ENCODE measurements at regions not wholly inside any gene's neighbourhood (a gene's known extent, or its start where the extent isn't known, plus 50 kb on each side); places are given as distances from the start of the nearest gene placed in this dataset.

GRCh38 chr2:19426144-19426543 lies 67.7 kb upstream of the OSR1 start:
- no peak for DNase-seq (ENCODE audit: low spot score)

GRCh38 chr2:19425419-19425818 lies 67.0 kb upstream of the OSR1 start:
- DNase-seq (ENCODE audit: low spot score): no peak

- DNase-seq (ENCODE audit: low spot score): no peak
Observed at GRCh38 chr2:19419211-19419880, 60.9 kb upstream of the OSR1 start.

GRCh38 chr2:19416784-19417684 lies 58.6 kb upstream of the OSR1 start:
- DNase-seq (ENCODE audit: low spot score): no peak

- DNase-seq (ENCODE audit: low spot score): no peak
Observed at GRCh38 chr2:19416083-19416482, 57.7 kb upstream of the OSR1 start.

- no peak for DNase-seq (ENCODE audit: low spot score)
Observed at GRCh38 chr2:19409046-19409445, 50.6 kb upstream of the OSR1 start.

- DNase-seq (ENCODE audit: low spot score): no peak
Observed at GRCh38 chr2:19408592-19408991, 50.2 kb upstream of the OSR1 start.

Data from CD4-positive, alpha-beta T cell treated with Interleukin-15 for 4 hours (primary cell).